Endothelial cell of umbilical vein (primary cell): ENCODE measurements at regions not wholly inside any gene's neighbourhood (a gene's known extent, or its start where the extent isn't known, plus 50 kb on each side); places are given as distances from the start of the nearest gene placed in this dataset.

Experiments used
- EZH2 ChIP-seq: IDR thresholded peaks from 2 replicates; pipeline ENCODE4 v1.6.1; 2012; ENCODE audit warnings: borderline replicate concordance, low read depth, mild to moderate bottlenecking, moderate library complexity, low read length, inconsistent platforms; ENCODE audit not compliant: severe bottlenecking
- GATA2 ChIP-seq: IDR thresholded peaks from 2 replicates; pipeline ENCODE4 v1.7.0; 2011; ENCODE audit warnings: low read depth, mild to moderate bottlenecking, moderate library complexity, mixed read lengths, low read length; ENCODE audit not compliant: insufficient read length, insufficient read depth
- JUN ChIP-seq: IDR thresholded peaks from 2 replicates; pipeline ENCODE4 v1.6.1; 2011; ENCODE audit warnings: borderline replicate concordance, low read depth; ENCODE audit not compliant: insufficient read length, insufficient read depth
- MYC ChIP-seq: IDR thresholded peaks from one replicate; pipeline ENCODE4 v1.6.1; 2011; ENCODE audit warnings: mild to moderate bottlenecking, low read depth, low read length
- POLR2A ChIP-seq: IDR thresholded peaks from 2 replicates; pipeline ENCODE4 v1.6.1; 2012; ENCODE audit warnings: low read depth, mild to moderate bottlenecking, control low read depth, low read length
- POLR2AphosphoS5 ChIP-seq: IDR thresholded peaks from 2 replicates; pipeline ENCODE4 v1.6.1; 2012; ENCODE audit warnings: low read depth, mild to moderate bottlenecking, control low read depth, low read length, moderate library complexity; ENCODE audit not compliant: insufficient read depth
- TF ChIP-seq, protein P1 (sequence below), 2 donors: IDR thresholded peaks; 1 replicate in 1 of 2; 2 replicates in 1 of 2; pipeline ENCODE4 v1.5.1; 2011; ENCODE audit warnings: low read length in 2 of 2, mild to moderate bottlenecking in 2 of 2, moderate library complexity in 2 of 2, control low read depth in 1 of 2, inconsistent platforms in 1 of 2, low read depth in 1 of 2; ENCODE audit not compliant: insufficient read depth in 1 of 2; ENCODE audit errors: extremely low read depth in 1 of 2
- TF ChIP-seq, protein P2 (sequence below): IDR thresholded peaks from 2 replicates; pipeline ENCODE4 v1.6.1; 2011; ENCODE audit not compliant: insufficient read depth, insufficient read length

DNA sequence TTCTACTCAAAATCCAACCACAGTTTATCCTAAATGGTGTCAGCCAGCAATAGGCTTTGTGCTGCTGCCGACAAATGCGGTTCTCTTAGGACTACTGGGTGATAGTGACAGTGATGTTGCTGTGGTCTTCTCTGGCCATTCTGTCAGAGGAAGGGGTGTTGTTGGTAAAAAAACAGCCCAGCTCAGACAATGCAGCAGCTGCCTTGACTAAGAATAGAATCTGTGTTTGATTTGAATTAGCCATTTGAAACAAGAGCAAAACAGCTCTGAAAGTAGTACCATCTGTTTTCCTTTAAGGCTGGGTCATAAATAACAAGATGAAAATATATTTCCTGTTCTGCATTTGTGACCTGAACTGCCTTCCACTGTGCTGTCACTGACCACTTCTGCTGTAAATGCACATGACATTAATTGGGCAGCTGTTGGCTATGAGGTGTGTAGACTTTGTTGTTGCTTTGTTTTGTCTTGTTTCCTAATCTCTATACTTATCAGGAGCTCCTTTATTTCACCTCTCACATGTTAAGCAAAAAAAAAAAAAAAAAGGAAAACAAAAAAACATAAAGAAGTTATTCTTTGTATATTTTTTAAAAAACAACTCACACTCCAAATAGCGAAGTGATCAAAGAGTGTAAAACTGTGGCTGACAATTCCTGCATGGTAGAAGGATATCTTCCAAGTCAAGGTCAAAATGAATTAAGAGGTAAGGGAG is 497.8 kb upstream of the ARID1B start:
- TF ChIP-seq, protein P1, sequence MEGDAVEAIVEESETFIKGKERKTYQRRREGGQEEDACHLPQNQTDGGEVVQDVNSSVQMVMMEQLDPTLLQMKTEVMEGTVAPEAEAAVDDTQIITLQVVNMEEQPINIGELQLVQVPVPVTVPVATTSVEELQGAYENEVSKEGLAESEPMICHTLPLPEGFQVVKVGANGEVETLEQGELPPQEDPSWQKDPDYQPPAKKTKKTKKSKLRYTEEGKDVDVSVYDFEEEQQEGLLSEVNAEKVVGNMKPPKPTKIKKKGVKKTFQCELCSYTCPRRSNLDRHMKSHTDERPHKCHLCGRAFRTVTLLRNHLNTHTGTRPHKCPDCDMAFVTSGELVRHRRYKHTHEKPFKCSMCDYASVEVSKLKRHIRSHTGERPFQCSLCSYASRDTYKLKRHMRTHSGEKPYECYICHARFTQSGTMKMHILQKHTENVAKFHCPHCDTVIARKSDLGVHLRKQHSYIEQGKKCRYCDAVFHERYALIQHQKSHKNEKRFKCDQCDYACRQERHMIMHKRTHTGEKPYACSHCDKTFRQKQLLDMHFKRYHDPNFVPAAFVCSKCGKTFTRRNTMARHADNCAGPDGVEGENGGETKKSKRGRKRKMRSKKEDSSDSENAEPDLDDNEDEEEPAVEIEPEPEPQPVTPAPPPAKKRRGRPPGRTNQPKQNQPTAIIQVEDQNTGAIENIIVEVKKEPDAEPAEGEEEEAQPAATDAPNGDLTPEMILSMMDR (IDR thresholded peaks at IDR 0.05; ENCODE audit: extremely low read depth in 1 of 2, insufficient read depth in 1 of 2, low read depth in 1 of 2, low read length in 2 of 2), result no peak
- no peak for TF ChIP-seq POLR2AphosphoS5
- TF ChIP-seq EZH2, result no peak
- TF ChIP-seq POLR2A, result no peak
- TF ChIP-seq JUN, result no peak
- TF ChIP-seq, protein P2, sequence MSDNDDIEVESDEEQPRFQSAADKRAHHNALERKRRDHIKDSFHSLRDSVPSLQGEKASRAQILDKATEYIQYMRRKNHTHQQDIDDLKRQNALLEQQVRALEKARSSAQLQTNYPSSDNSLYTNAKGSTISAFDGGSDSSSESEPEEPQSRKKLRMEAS, result no peak
- no peak for TF ChIP-seq GATA2
- TF ChIP-seq MYC, result no peak
